PC-3 (cell line): ENCODE measurements at regions not wholly inside any gene's neighbourhood (a gene's known extent, or its start where the extent isn't known, plus 50 kb on each side); places are given as distances from the start of the nearest gene placed in this dataset.

Experiments used
- CTCF ChIP-seq: fragments of 300-600 bp; sonication (generic); conservative IDR thresholded peaks from 2 replicates; pipeline ENCODE4 v1.5.1; 2017; ENCODE audit warnings: antibody characterized with exemption, low read depth, mild to moderate bottlenecking, low read length
- EZH2phosphoT487 ChIP-seq: fragments of 300-600 bp; sonication (generic); IDR thresholded peaks from 2 replicates; pipeline ENCODE4 v1.6.1; 2018; ENCODE audit warnings: mild to moderate bottlenecking, antibody characterized with exemption, low read length, borderline replicate concordance

- TF ChIP-seq EZH2phosphoT487 = no peak
- TF ChIP-seq CTCF = no peak
Measured at GRCh38 chr2:172260336-172260735, 157.6 kb upstream of the DLX2 start.
